HepG2 (cell line): ENCODE measurements at regions not wholly inside any gene's neighbourhood (a gene's known extent, or its start where the extent isn't known, plus 50 kb on each side); places are given as distances from the start of the nearest gene placed in this dataset.

Experiments
- ATAC-seq: fragments of 200-7000 bp; cut with Tn5 transposase; 3 replicates; pipeline ENCODE4 v1.9.1; 2020; ENCODE audit warnings: mild to moderate bottlenecking, moderate library complexity
- BruUV-seq: library from RNA; stranded (reverse); fragments of 400-500 nt; replicated peaks from 2 replicates; lab custom pipeline; 2021; lab: Mats Ljungman, UMichigan
- CTCF ChIA-PET: fragments of 300-600 bp; formaldehyde crosslinking; extraction: SDS; loops from one replicate; lab custom pipeline; 2021; ENCODE audit warnings: low total read pairs, inconsistent platforms, low intra/inter-chr PET ratio; lab: Yijun Ruan, JAX
- POLR2A ChIA-PET: fragments of 350-600 bp; sonication (Branson Sonifier 250); formaldehyde crosslinking; loops from one replicate; lab custom pipeline; 2020; ENCODE audit warnings: antibody characterized with exemption, inconsistent platforms; lab: Yijun Ruan, JAX
- DNase-seq: peaks from one replicate; pipeline ENCODE4 v3.0.0-alpha.2; 2015; ENCODE audit warnings: low spot score
- FAIRE-seq: peaks from 3 replicates; lab custom pipeline; 2011; peaks lifted over from hg19 to GRCh38; lab: Jason Lieb, UNC
- H2AFZ ChIP-seq: one replicate; pipeline ENCODE4 v1.6.1; 2011; ENCODE audit warnings: low read length, inconsistent platforms
- H3K27ac ChIP-seq: fragments of 300-600 bp; 3 replicates; pipeline ENCODE4 v1.8.0; 2011; ENCODE audit warnings: mixed run types, mild to moderate bottlenecking, mixed read lengths, low read length, inconsistent platforms; ENCODE audit not compliant: insufficient read depth; ENCODE audit errors: extremely low read length
- H3K27me3 ChIP-seq, 2 experiments: fragments of 200-600 bp in 1 of 2; 2 replicates in 1 of 2; 3 replicates in 1 of 2; pipeline versions ENCODE4 v1.6.0 to v1.8.0; 2011; ENCODE audit warnings: low read length in 2 of 2, mild to moderate bottlenecking in 2 of 2, moderate library complexity in 2 of 2, inconsistent platforms in 1 of 2; ENCODE audit not compliant: insufficient read depth in 2 of 2, control insufficient read depth in 1 of 2
- H3K36me3 ChIP-seq, 2 experiments: fragments of 200-600 bp in 1 of 2; replicated peaks in 1 of 2; 2 replicates in 1 of 2; 3 replicates in 1 of 2; pipeline versions ENCODE4 v1.5.1 to v1.8.0; 2011; ENCODE audit warnings: low read length in 2 of 2, inconsistent platforms in 1 of 2; ENCODE audit not compliant: insufficient read depth in 2 of 2, control insufficient read depth in 1 of 2
- H3K4me1 ChIP-seq: 2 replicates; pipeline ENCODE4 v1.5.1; 2012; ENCODE audit warnings: low read length, inconsistent platforms; ENCODE audit not compliant: insufficient read depth
- H3K4me2 ChIP-seq: 2 replicates; pipeline ENCODE4 v1.6.0; 2011; ENCODE audit warnings: low read depth, low read length, inconsistent platforms
- H3K4me3 ChIP-seq, 3 experiments: fragments of 200-600 bp in 1 of 3; sonication (generic), shearing (Covaris generic) in 1 of 3; replicated peaks in 1 of 3; 2 replicates each; pipeline ENCODE4 v1.5.1; 2011 to 2016; ENCODE audit warnings: low read length in 3 of 3, inconsistent platforms in 2 of 3, low read depth in 2 of 3, mild to moderate bottlenecking in 2 of 3, control low read depth in 1 of 3, mixed read lengths in 1 of 3; ENCODE audit not compliant: insufficient read depth in 1 of 3
- H3K79me2 ChIP-seq: one replicate; pipeline ENCODE4 v1.6.1; 2011; ENCODE audit warnings: low read length, inconsistent platforms; ENCODE audit not compliant: insufficient read depth
- H3K9ac ChIP-seq: 2 replicates; pipeline ENCODE4 v1.6.0; 2011; ENCODE audit warnings: mild to moderate bottlenecking, low read depth, low read length, inconsistent platforms; ENCODE audit not compliant: insufficient read depth
- H3K9me3 ChIP-seq: 2 replicates; pipeline ENCODE4 v1.5.1; 2012; ENCODE audit warnings: mild to moderate bottlenecking, low read length
- H4K20me1 ChIP-seq: 2 replicates; pipeline ENCODE4 v1.6.0; 2011; ENCODE audit warnings: inconsistent platforms, mild to moderate bottlenecking, low read length, moderate library complexity; ENCODE audit not compliant: insufficient read depth
- DR1 ChIP-seq: sonication (generic); formaldehyde crosslinking; IDR thresholded peaks from 2 replicates; pipeline ENCODE4 v1.8.0; 2021; ENCODE audit warnings: mild to moderate bottlenecking, missing genetic modification reagents, inconsistent platforms
- GMEB2 ChIP-seq: IDR thresholded peaks from 2 replicates; pipeline ENCODE4 v1.6.1; 2016; ENCODE audit warnings: missing biosample characterization, missing genetic modification reagents, low read depth
- NR2F6 ChIP-seq, 2 experiments: IDR thresholded peaks; 2 replicates each; pipeline ENCODE4 v1.6.1; 2016; ENCODE audit warnings: antibody characterized with exemption in 1 of 2, mild to moderate bottlenecking in 1 of 2
- PITX1 ChIP-seq: sonication (generic); formaldehyde crosslinking; IDR thresholded peaks from 2 replicates; pipeline ENCODE4 v1.5.1; 2020; ENCODE audit warnings: mild to moderate bottlenecking, missing genetic modification reagents
- RORA ChIP-seq: sonication (generic); formaldehyde crosslinking; IDR thresholded peaks from 2 replicates; pipeline ENCODE4 v1.5.0; 2020; ENCODE audit warnings: mild to moderate bottlenecking, missing genetic modification reagents, moderate library complexity
- SATB2 ChIP-seq: sonication (generic); formaldehyde crosslinking; IDR thresholded peaks from 2 replicates; pipeline ENCODE4 v1.5.0; 2020; ENCODE audit warnings: missing genetic modification reagents
- SOX13 ChIP-seq, 3 experiments: fragments of 450-650 bp in 1 of 3; sonication (generic) in 1 of 3; formaldehyde crosslinking in 1 of 3; IDR thresholded peaks in 2 of 3; conservative IDR thresholded peaks in 1 of 3; 2 replicates each; pipeline versions ENCODE4 v1.5.0 to v1.6.1; 2016 to 2020; ENCODE audit warnings: antibody characterized with exemption in 1 of 3, mild to moderate bottlenecking in 1 of 3, missing compliant biosample characterization in 1 of 3, missing genetic modification reagents in 1 of 3, moderate library complexity in 1 of 3
- SPEN ChIP-seq: sonication (generic); formaldehyde crosslinking; IDR thresholded peaks from 2 replicates; pipeline ENCODE4 v1.5.1; 2020; ENCODE audit warnings: low read depth, mild to moderate bottlenecking, missing genetic modification reagents
- SRSF9 ChIP-seq: fragments of 200-400 bp; formaldehyde crosslinking; IDR thresholded peaks from 2 replicates; pipeline ENCODE4 v1.6.1; 2018; ENCODE audit warnings: borderline replicate concordance, mild to moderate bottlenecking, low read depth, low read length; ENCODE audit not compliant: insufficient read depth, poor library complexity, severe bottlenecking
- ZNF605 ChIP-seq: sonication (generic); formaldehyde crosslinking; IDR thresholded peaks from 2 replicates; pipeline ENCODE4 v1.8.0; 2022; ENCODE audit warnings: mild to moderate bottlenecking, missing genetic modification reagents
- ZNF616 ChIP-seq: sonication (generic); formaldehyde crosslinking; IDR thresholded peaks from 2 replicates; pipeline ENCODE4 v1.5.0; 2020; ENCODE audit warnings: low read depth, mild to moderate bottlenecking, missing genetic modification reagents
- ZNF766 ChIP-seq: sonication (generic); formaldehyde crosslinking; IDR thresholded peaks from 2 replicates; pipeline ENCODE4 v1.5.0; 2020; ENCODE audit warnings: missing genetic modification reagents, borderline replicate concordance
- ZSCAN5A ChIP-seq: sonication (generic); formaldehyde crosslinking; IDR thresholded peaks from 2 replicates; pipeline ENCODE4 v1.8.0; 2022; ENCODE audit warnings: mild to moderate bottlenecking, missing genetic modification reagents, borderline replicate concordance
- WGBS: methylation state at CpG from one replicate; pipeline ENCODE4 v1.1.6; 2017; ENCODE audit warnings: low lambda C conversion rate; 5-methylcytosine and 5-hydroxymethylcytosine counted together
- in situ Hi-C: cut with HindIII; loops from 2 replicates; pipeline ENCODE4 v1.10.0; 2017; ENCODE audit warnings: low pct_unique_long_range_greater_than_20kb; ENCODE audit not compliant: extremely low pct_ligation_motif_present
- intact Hi-C: fragments of 100-400 bp; cut with micrococcal nuclease; formaldehyde crosslinking; loops from one replicate; pipeline ENCODE4 v1.10.0; 2022; ENCODE audit not compliant: unreplicated experiment

- intact Hi-C loops (no loop called here), in situ Hi-C loops (no loop called here)
- Histone ChIP-seq H3K4me3 (no peak overlapping the region), H3K4me1 (0 out of 2 replicates have a peak, but pooled peaks cover 5% of the 10 kb centered on the region), H3K79me2 (no peaks in the 10 kb centered on the region), H3K4me2 (no peak overlapping the region), H3K9me3 (no peaks in the 10 kb centered on the region), H2AFZ (no peak overlapping the region), H4K20me1 (no peaks in the 10 kb centered on the region), H3K27me3 (peaks cover 2 to 8% of the 10 kb centered on the region in 2 experiments; a peak in 3 of 5 replicates), H3K36me3 (no peaks in the 10 kb centered on the region), H3K27ac (no peak overlapping the region), H3K9ac (no peak overlapping the region)
- DNase-seq (no peak), FAIRE-seq (no peak), ATAC-seq (no peak)
- WGBS, result 12% methylated on average over 4 of the region's 4 CpGs
- ChIA-PET CTCF (no interaction called here), POLR2A (no interaction called here)
- no peak for TF ChIP-seq ZNF616 (CRISPR knock-in tag)
- no peak for TF ChIP-seq PITX1 (CRISPR knock-in tag)
- TF ChIP-seq GMEB2 (CRISPR knock-in tag), result no peak
- BruUV-seq, result no TSS peak
These were observed 95.8 kb upstream of the TBCA start for GRCh38 chr5:77871946-77872345.

DNA sequence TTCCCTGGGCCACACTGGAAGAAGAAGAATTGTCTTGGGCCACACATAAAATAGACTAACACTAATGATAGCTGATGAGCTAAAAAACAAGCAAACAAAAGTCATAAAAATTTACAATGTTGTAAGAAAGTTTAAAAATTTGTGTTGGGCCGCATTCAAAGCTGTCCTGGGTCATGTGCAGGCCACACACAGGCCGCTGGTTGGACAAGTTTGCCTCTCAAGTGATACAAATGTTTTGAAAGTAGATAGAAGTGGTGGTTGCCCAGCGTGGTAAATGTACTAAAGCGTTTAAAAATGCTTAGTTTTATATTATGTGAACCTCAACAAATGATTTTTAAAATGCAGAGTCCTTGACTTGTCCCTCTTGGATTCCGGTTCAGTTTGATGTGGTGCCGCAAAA is 94.9 kb upstream of the TBCA start:
- H3K4me2 ChIP-seq, result no peak overlapping the region
- POLR2A ChIA-PET, result no interaction called here
- no peaks in the 10 kb centered on the region for H3K4me1 ChIP-seq
- 45% methylated on average over 6 of the region's 6 CpGs for WGBS
- H3K9me3 ChIP-seq, result no peaks in the 10 kb centered on the region
- in situ Hi-C loops, result no loop called here
- no peak for TF ChIP-seq ZNF605 (CRISPR knock-in tag)
- TF ChIP-seq SRSF9, result no peak
- TF ChIP-seq ZSCAN5A (CRISPR knock-in tag), result no peak
- no peak for TF ChIP-seq SPEN
- no peak for TF ChIP-seq SATB2
- no peak for TF ChIP-seq RORA
- TF ChIP-seq SOX13 (IDR thresholded peaks at IDR 0.05), result no peak
- TF ChIP-seq SOX13 (CRISPR knock-in tag; conservative IDR thresholded peaks at IDR 0.05 in 1 of 2, IDR thresholded peaks at IDR 0.05 in 1 of 2), result no peak
- no peak for TF ChIP-seq DR1 (CRISPR knock-in tag)
- TF ChIP-seq NR2F6 (IDR thresholded peaks at IDR 0.05), result no peak
- no peak for TF ChIP-seq NR2F6 (CRISPR knock-in tag; IDR thresholded peaks at IDR 0.05)
- TF ChIP-seq ZNF766, result no peak
- TF ChIP-seq, all 625 proteins: peak for 0
- intact Hi-C loops, result no loop called here
- no peak for DNase-seq
- Histone ChIP-seq H3K36me3 (no peaks in the 10 kb centered on the region), H3K27me3 (peaks cover 2 to 14% of the 10 kb centered on the region in 2 experiments; a peak in 3 of 5 replicates), H4K20me1 (no peaks in the 10 kb centered on the region), H3K79me2 (no peaks in the 10 kb centered on the region), H2AFZ (no peak overlapping the region), H3K27ac (no peak overlapping the region), H3K4me3 (no peak overlapping the region), H3K9ac (no peak overlapping the region)
- BruUV-seq, result no TSS peak
- CTCF ChIA-PET, result no interaction called here
- FAIRE-seq, result no peak
- ATAC-seq, result no peak
